ENCODE measurements at regions not wholly inside any gene's neighbourhood (a gene's known extent, or its start where the extent isn't known, plus 50 kb on each side); places are given as distances from the start of the nearest gene placed in this dataset.
"Not testable (repeated sequence)": the region's sequence is repeated elsewhere in the genome, so short reads cannot be mapped to it uniquely, and the experiment has no call there.

GRCh38 chr6:145540741-145541140, 194.6 kb downstream of the EPM2A start:
- no peak for DNase-seq (ENCODE audit: low read depth, low spot score)

GRCh38 chr6:145544041-145544440, 191.3 kb downstream of the EPM2A start:
- no peak for DNase-seq (ENCODE audit: low read depth, low spot score)

- DNase-seq (ENCODE audit: low read depth, low spot score), result no peak
Measured at GRCh38 chr6:145544514-145544913, 190.8 kb downstream of the EPM2A start.

GRCh38 chr6:145546265-145546664, 189.1 kb downstream of the EPM2A start:
- DNase-seq (ENCODE audit: low read depth, low spot score), result no peak

- no peak for DNase-seq (ENCODE audit: low read depth, low spot score)
Measured at GRCh38 chr6:145547594-145548335, 187.6 kb downstream of the EPM2A start.

- DNase-seq (ENCODE audit: low read depth, low spot score), result no peak
Measured at GRCh38 chr6:145548933-145549648, 186.2 kb downstream of the EPM2A start.

GRCh38 chr6:145551164-145551563, 184.2 kb downstream of the EPM2A start:
- no peak for DNase-seq (ENCODE audit: low read depth, low spot score)

- DNase-seq (ENCODE audit: low read depth, low spot score), result no peak
Measured at GRCh38 chr6:145555084-145555483, 180.2 kb downstream of the EPM2A start.

GRCh38 chr6:145557474-145557873, 177.8 kb downstream of the EPM2A start:
- DNase-seq (ENCODE audit: low read depth, low spot score), result no peak

- DNase-seq (ENCODE audit: low read depth, low spot score), result no peak
Measured at GRCh38 chr6:145559836-145560235, 175.5 kb downstream of the EPM2A start.

GRCh38 chr6:145561095-145562072, 173.9 kb downstream of the EPM2A start:
- DNase-seq (ENCODE audit: low read depth, low spot score), result no peak

- DNase-seq (ENCODE audit: low read depth, low spot score), result no peak
Measured at GRCh38 chr6:145562771-145563615, 172.3 kb downstream of the EPM2A start.

GRCh38 chr6:145564553-145564952, 170.8 kb downstream of the EPM2A start:
- no peak for DNase-seq (ENCODE audit: low read depth, low spot score)

- no peak for DNase-seq (ENCODE audit: low read depth, low spot score)
Measured at GRCh38 chr6:145567684-145568252, 167.6 kb downstream of the EPM2A start.

GRCh38 chr6:145569140-145569539, 166.2 kb downstream of the EPM2A start:
- DNase-seq (ENCODE audit: low read depth, low spot score), result no peak

- not testable (repeated sequence) for DNase-seq (ENCODE audit: low read depth, low spot score)
Measured at GRCh38 chr6:145570336-145570735, 165.0 kb downstream of the EPM2A start.

GRCh38 chr6:145574269-145574668, 161.1 kb downstream of the EPM2A start:
- not testable (repeated sequence) for DNase-seq (ENCODE audit: low read depth, low spot score)
